Gastroesophageal sphincter (tissue), 4 donors: ENCODE measurements at regions not wholly inside any gene's neighbourhood (a gene's known extent, or its start where the extent isn't known, plus 50 kb on each side); places are given as distances from the start of the nearest gene placed in this dataset.

Experiments
- ATAC-seq: fragments of 150-250 bp; one replicate; pipeline ENCODE4 v1.9.1; 2016; ENCODE audit warnings: mild to moderate bottlenecking, moderate library complexity
- H3K27ac ChIP-seq, 4 donors: fragments of 200-600 bp; sonication (generic) in 3 of 4; 1 replicate in 3 of 4; 2 replicates in 1 of 4; pipeline ENCODE4 v1.5.1; 2016 to 2019
- H3K27me3 ChIP-seq: fragments of 200-600 bp; sonication (generic); one replicate; pipeline ENCODE4 v1.5.1; 2019
- H3K36me3 ChIP-seq, 2 donors: fragments of 200-600 bp; sonication (generic); one replicate each; pipeline ENCODE4 v1.5.1; 2019; ENCODE audit warnings: control low read depth in 1 of 2
- H3K4me1 ChIP-seq, 3 donors: fragments of 200-600 bp; sonication (generic); 1 replicate in 2 of 3; 2 replicates in 1 of 3; pipeline ENCODE4 v1.5.1; 2016 to 2019; ENCODE audit warnings: control low read depth in 2 of 3
- H3K4me3 ChIP-seq, 2 donors: fragments of 200-600 bp; sonication (generic); one replicate each; pipeline ENCODE4 v1.5.1; 2019; ENCODE audit warnings: mild to moderate bottlenecking in 1 of 2, moderate library complexity in 1 of 2
- H3K9me3 ChIP-seq, 3 donors: fragments of 200-600 bp; sonication (generic); one replicate each; pipeline ENCODE4 v1.5.1; 2017 to 2019; ENCODE audit warnings: control low read depth in 2 of 3
- EP300 ChIP-seq: sonication (generic); formaldehyde crosslinking; IDR thresholded peaks from one replicate; pipeline ENCODE4 v1.6.1; 2017; ENCODE audit warnings: antibody characterized with exemption, mild to moderate bottlenecking
- POLR2A ChIP-seq, 2 donors: fragments of 450-650 bp; IDR thresholded peaks; one replicate each; pipeline ENCODE4 v1.6.1; 2017; ENCODE audit warnings: antibody characterized with exemption in 2 of 2, mild to moderate bottlenecking in 2 of 2, moderate library complexity in 1 of 2
- POLR2AphosphoS5 ChIP-seq: sonication (generic); formaldehyde crosslinking; IDR thresholded peaks from one replicate; pipeline ENCODE4 v1.6.1; 2017; ENCODE audit warnings: antibody characterized with exemption
- WGBS, 2 donors: methylation state at CpG; one replicate each; pipeline ENCODE4 v1.1.5; 2018; ENCODE audit warnings: low coverage in 1 of 2; 5-methylcytosine and 5-hydroxymethylcytosine counted together
- TF ChIP-seq, protein P1 (sequence below), 4 experiments: fragments of 200-600 bp in 2 of 4; fragments of 450-650 bp in 2 of 4; sonication (generic) in 1 of 4; IDR thresholded peaks; one replicate each; pipeline ENCODE4 v1.5.1; 2017 to 2019; ENCODE audit warnings: antibody characterized with exemption in 4 of 4, mild to moderate bottlenecking in 2 of 4, moderate library complexity in 2 of 4

DNA sequence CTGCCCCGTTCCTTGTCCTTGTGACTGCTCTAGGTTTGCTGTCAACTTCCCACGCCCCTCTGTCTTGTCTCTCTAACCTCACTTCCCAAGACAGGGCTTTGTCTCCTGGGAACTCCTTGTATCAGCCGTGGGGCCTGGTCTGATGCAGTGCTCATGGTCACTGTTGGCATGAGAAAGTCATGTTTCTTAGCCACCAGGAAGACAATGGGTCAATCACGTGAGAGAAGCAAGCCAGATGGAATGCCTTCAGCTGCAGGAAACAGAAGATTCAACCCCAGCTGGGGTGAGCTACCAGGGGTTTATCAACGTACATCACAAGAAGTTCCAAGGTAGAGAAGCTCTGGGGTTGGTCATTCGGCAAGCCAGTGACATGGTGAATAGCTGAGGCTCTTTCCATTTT is 116.6 kb downstream of the IRF8 start:
- Histone ChIP-seq H3K36me3 (no peaks in the 10 kb centered on the region), H3K27me3 (peaks cover 14% of the 10 kb centered on the region), H3K9me3 (peaks cover 0 to 5% (median 0%) of the 10 kb centered on the region in 3 donors), H3K27ac (no peak overlapping the region), H3K4me1 (peaks cover 0 to 27% (median 13%) of the 10 kb centered on the region in 3 donors), H3K4me3 (no peak overlapping the region)
- WGBS, 2 donors = 85% methylated on average over 5 of the region's 6 CpGs; no CpG with 5 or more reads in 1 of the 2 donors
- ATAC-seq = no peak
- no peak for TF ChIP-seq EP300
- no peak for TF ChIP-seq POLR2A (IDR thresholded peaks at IDR 0.05)
- TF ChIP-seq, protein P1, sequence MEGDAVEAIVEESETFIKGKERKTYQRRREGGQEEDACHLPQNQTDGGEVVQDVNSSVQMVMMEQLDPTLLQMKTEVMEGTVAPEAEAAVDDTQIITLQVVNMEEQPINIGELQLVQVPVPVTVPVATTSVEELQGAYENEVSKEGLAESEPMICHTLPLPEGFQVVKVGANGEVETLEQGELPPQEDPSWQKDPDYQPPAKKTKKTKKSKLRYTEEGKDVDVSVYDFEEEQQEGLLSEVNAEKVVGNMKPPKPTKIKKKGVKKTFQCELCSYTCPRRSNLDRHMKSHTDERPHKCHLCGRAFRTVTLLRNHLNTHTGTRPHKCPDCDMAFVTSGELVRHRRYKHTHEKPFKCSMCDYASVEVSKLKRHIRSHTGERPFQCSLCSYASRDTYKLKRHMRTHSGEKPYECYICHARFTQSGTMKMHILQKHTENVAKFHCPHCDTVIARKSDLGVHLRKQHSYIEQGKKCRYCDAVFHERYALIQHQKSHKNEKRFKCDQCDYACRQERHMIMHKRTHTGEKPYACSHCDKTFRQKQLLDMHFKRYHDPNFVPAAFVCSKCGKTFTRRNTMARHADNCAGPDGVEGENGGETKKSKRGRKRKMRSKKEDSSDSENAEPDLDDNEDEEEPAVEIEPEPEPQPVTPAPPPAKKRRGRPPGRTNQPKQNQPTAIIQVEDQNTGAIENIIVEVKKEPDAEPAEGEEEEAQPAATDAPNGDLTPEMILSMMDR (IDR thresholded peaks at IDR 0.05) = no peak
- TF ChIP-seq POLR2AphosphoS5 = no peak

DNA sequence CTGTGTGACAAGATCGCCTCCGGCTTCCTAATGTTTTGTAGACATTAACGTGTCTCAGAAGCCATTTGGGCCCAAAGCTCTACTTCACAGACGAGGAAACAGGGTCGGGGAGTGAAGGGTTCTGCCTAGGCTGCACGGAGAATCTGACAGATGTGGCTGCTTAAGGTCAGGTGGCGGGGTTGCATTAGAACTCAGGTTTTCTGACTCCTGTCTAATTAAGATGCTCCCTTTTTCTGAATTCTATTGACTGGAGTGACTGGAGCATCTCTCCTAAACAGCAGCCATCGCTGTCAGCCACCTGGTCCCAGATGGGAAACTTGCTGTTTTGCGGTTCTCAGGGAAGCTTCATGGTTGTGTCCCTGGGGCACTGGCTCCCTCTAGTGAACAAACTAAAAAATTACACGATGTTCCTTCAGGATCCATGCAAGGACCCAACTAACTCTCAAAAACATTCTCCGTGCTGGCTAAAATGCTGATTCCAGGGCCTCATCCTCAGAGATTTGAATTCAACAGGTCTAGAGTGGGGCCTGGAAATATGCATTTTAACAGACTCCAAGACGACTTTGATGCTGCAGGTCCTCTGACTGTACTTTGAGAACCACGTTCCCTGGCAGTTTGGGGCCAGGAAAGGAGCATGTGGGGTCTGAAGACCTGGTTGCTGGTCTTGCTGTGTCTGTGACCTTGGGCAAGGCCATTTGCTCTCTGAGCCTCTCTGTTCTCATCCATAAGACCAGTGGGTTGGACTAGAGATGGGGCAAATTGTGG is 117.4 kb downstream of the IRF8 start:
- Histone ChIP-seq H3K27me3 (peaks cover 10% of the 10 kb centered on the region), H3K9me3 (peaks cover 0 to 5% (median 0%) of the 10 kb centered on the region in 3 donors), H3K4me1 (peaks cover 0 to 27% (median 13%) of the 10 kb centered on the region in 3 donors), H3K4me3 (no peak overlapping the region), H3K36me3 (no peaks in the 10 kb centered on the region), H3K27ac (no peak overlapping the region)
- TF ChIP-seq POLR2A (IDR thresholded peaks at IDR 0.05) = no peak
- TF ChIP-seq, protein P1 (IDR thresholded peaks at IDR 0.05) = peak; percentile 58 to 81 (median 72)
- WGBS, 2 donors = 43 to 78% methylated on average over 5 to 13 of the region's 13 CpGs
- ATAC-seq = peak; percentile 20

DNA sequence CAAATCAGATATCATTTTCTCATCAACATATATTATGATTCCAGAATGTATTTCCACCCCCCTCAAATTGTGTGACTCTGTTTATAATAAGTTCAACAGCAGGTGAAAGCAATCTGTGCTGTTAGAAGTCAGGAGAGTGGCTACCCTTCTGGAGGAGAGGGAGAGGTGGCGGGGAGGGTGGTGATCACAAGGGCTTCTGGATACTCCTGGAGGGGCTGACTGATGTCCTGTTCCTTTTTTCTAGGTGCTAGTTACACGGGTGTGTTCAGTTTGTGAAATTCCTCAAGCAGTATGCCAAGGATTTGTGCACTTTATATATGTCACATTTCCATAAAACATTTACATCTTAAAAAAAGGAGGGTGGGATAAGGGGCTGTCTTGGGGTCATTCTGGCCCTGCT is 119.1 kb downstream of the IRF8 start:
- peak overlapping the region in 3 of 4 donors; percentile 5 to 62 (median 48) for H3K27ac ChIP-seq
- H3K4me3 ChIP-seq = no peak overlapping the region
- H3K36me3 ChIP-seq = no peaks in the 10 kb centered on the region
- peaks cover 0 to 8% (median 0%) of the 10 kb centered on the region in 3 donors for H3K9me3 ChIP-seq
- 29 to 31% methylated on average over 2 of the region's 2 CpGs for whole genome bisulfite sequencing, 2 donors
- peak; percentile 28 for ATAC-seq
- no peaks in the 10 kb centered on the region for H3K27me3 ChIP-seq
- TF ChIP-seq, protein P1 (IDR thresholded peaks at IDR 0.05) = no peak
- TF ChIP-seq EP300 = no peak
- TF ChIP-seq POLR2AphosphoS5 = no peak
- TF ChIP-seq POLR2A (IDR thresholded peaks at IDR 0.05) = no peak
- H3K4me1 ChIP-seq = peaks cover 0 to 27% (median 13%) of the 10 kb centered on the region in 3 donors

DNA sequence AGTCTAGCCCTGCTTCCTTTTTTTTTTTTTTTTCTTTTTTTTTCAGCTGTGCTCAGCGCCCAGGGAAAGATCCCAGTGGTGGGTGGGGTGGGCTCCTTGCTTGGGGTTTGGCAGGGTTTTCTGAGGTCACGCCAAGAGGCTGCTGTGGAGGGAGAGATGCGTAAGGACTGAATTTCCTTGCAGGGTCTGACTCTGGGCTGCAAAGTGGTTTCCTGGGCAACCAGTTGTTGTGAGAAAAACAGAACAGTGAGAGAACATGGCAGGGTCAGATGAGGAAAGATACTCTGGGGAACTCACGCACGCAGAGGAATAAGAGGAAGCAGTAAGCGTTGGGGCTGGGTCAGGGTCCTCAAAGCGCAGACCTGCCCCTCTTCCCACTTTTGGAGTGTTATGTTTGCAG is 119.5 kb downstream of the IRF8 start:
- peaks cover 0 to 27% (median 13%) of the 10 kb centered on the region in 3 donors for H3K4me1 ChIP-seq
- H3K27ac ChIP-seq = peak overlapping the region in 3 of 4 donors; percentile 48 to 68 (median 62)
- ATAC-seq = peak; percentile 80
- H3K9me3 ChIP-seq = peaks cover 0 to 12% (median 0%) of the 10 kb centered on the region in 3 donors
- TF ChIP-seq, protein P1 (IDR thresholded peaks at IDR 0.05) = no peak
- peak; percentile 51 for TF ChIP-seq POLR2AphosphoS5
- TF ChIP-seq EP300 = no peak
- no peaks in the 10 kb centered on the region for H3K27me3 ChIP-seq
- H3K36me3 ChIP-seq = no peaks in the 10 kb centered on the region
- 6 to 8% methylated on average over 3 to 5 of the region's 7 CpGs for WGBS, 2 donors
- H3K4me3 ChIP-seq = no peak overlapping the region

DNA sequence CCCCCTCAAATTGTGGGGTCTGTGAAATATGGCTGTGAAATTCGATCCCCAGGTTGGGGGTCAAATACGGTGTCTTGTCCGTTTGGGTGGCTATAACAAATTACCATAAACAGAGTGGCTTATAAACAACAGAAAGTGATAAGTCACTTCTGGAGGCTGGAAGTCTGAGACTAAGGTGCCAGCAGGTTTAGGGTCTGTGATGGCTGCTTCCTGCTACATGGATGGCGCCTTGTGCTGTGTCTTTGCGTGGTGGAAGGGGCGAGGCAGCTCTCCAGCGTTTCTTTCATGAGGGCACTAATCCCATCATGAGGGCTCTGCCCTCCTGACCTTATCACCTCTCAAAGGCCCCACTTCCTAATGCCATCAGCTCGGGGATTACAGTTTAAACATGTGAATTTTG is 120.0 kb downstream of the IRF8 start:
- Histone ChIP-seq H3K9me3 (peaks cover 0 to 17% (median 0%) of the 10 kb centered on the region in 3 donors), H3K27me3 (no peaks in the 10 kb centered on the region), H3K36me3 (no peaks in the 10 kb centered on the region), H3K4me3 (no peak overlapping the region), H3K27ac (peak overlapping the region in 3 of 4 donors; percentile 48 to 68 (median 62)), H3K4me1 (peaks cover 0 to 27% (median 13%) of the 10 kb centered on the region in 3 donors)
- no peak for TF ChIP-seq POLR2A (IDR thresholded peaks at IDR 0.05)
- TF ChIP-seq POLR2AphosphoS5 = no peak
- TF ChIP-seq, protein P1 (IDR thresholded peaks at IDR 0.05) = no peak
- TF ChIP-seq EP300 = no peak
- 50 to 62% methylated on average over 5 to 8 of the region's 8 CpGs for WGBS, 2 donors
- no peak for ATAC-seq
